Left ventricle myocardium inferior (tissue), 1 donor: ENCODE measurements at regions not wholly inside any gene's neighbourhood (a gene's known extent, or its start where the extent isn't known, plus 50 kb on each side); places are given as distances from the start of the nearest gene placed in this dataset.
"Not testable (repeated sequence)": the region's sequence is repeated elsewhere in the genome, so short reads cannot be mapped to it uniquely, and the experiment has no call there.

ENCODE experiments used
- DNase-seq: peaks from one replicate; pipeline ENCODE4 v3.0.0-alpha.2; 2020
- H3K27ac ChIP-seq: fragments of 200-600 bp; replicated peaks from 2 replicates; pipeline ENCODE4 v1.8.0; 2021
- H3K27me3 ChIP-seq: fragments of 200-600 bp; 2 replicates; pipeline ENCODE4 v1.8.0; 2021; ENCODE audit warnings: low read depth
- H3K36me3 ChIP-seq: fragments of 200-600 bp; 2 replicates; pipeline ENCODE4 v1.8.0; 2021
- H3K4me1 ChIP-seq: fragments of 200-600 bp; 2 replicates; pipeline ENCODE4 v1.8.0; 2021
- H3K4me3 ChIP-seq: fragments of 200-600 bp; 2 replicates; pipeline ENCODE4 v1.8.0; 2021; ENCODE audit warnings: mild to moderate bottlenecking, moderate library complexity
- H3K9me3 ChIP-seq: fragments of 200-600 bp; replicated peaks from 2 replicates; pipeline ENCODE4 v1.8.0; 2021
- CTCF ChIP-seq: fragments of 200-600 bp; IDR thresholded peaks from 2 replicates; pipeline ENCODE4 v1.8.0; 2021; ENCODE audit warnings: antibody characterized with exemption, mild to moderate bottlenecking, borderline replicate concordance
- intact Hi-C: fragments of 100-400 bp; cut with micrococcal nuclease; formaldehyde crosslinking; loops from one replicate; pipeline ENCODE4 v1.11.0; 2022
- donor health status: DM: no; HTN: yes; CAD: no; lungs with severe emphysema.

GRCh38 chr1:9459816-9460407 lies 79.4 kb upstream of the SLC25A33 start:
- intact Hi-C loops, result no loop called here
- Histone ChIP-seq H3K27me3 (no peaks in the 10 kb centered on the region), H3K27ac (no peak overlapping the region), H3K4me1 (peaks cover 4% of the 10 kb centered on the region), H3K36me3 (no peaks in the 10 kb centered on the region), H3K4me3 (no peak overlapping the region), H3K9me3 (no peaks in the 10 kb centered on the region)
- no peak for TF ChIP-seq CTCF
- DNase-seq, result no peak

- no peak for DNase-seq
- Histone ChIP-seq H3K27me3 (peaks cover 16% of the 10 kb centered on the region), H3K36me3 (no peaks in the 10 kb centered on the region), H3K4me3 (no peak overlapping the region), H3K4me1 (peaks cover 6% of the 10 kb centered on the region), H3K9me3 (no peaks in the 10 kb centered on the region), H3K27ac (no peak overlapping the region)
- TF ChIP-seq CTCF, result no peak
- intact Hi-C loops, result no loop called here
Measured at GRCh38 chr1:9465640-9466039, 73.6 kb upstream of the SLC25A33 start.

- peak; percentile 26 for DNase-seq
- no peaks in the 10 kb centered on the region for H3K36me3 ChIP-seq
- H3K27me3 ChIP-seq, result peaks cover 16% of the 10 kb centered on the region
- no peak for TF ChIP-seq CTCF
- H3K9me3 ChIP-seq, result no peaks in the 10 kb centered on the region
- peak overlapping the region; percentile 72 for H3K27ac ChIP-seq
- intact Hi-C loops, result no loop called here
- peaks cover 6% of the 10 kb centered on the region for H3K4me1 ChIP-seq
- H3K4me3 ChIP-seq, result no peak overlapping the region
Measured at GRCh38 chr1:9466780-9467758, 72.2 kb upstream of the SLC25A33 start.

- DNase-seq, intact Hi-C loops, H3K36me3 ChIP-seq, H3K4me3 ChIP-seq, H3K27ac ChIP-seq, H3K4me1 ChIP-seq, H3K9me3 ChIP-seq: not testable (repeated sequence)
- H3K27me3 ChIP-seq, result peaks cover 31% of the 10 kb centered on the region
Measured at GRCh38 chr1:9469882-9470281, 69.4 kb upstream of the SLC25A33 start.

- H3K4me1 ChIP-seq, result peaks cover 6% of the 10 kb centered on the region
- no peak overlapping the region for H3K4me3 ChIP-seq
- DNase-seq, result no peak
- peaks cover 40% of the 10 kb centered on the region for H3K27me3 ChIP-seq
- intact Hi-C loops, result no loop called here
- H3K9me3 ChIP-seq, result no peaks in the 10 kb centered on the region
- H3K36me3 ChIP-seq, result no peaks in the 10 kb centered on the region
- no peak overlapping the region for H3K27ac ChIP-seq
- TF ChIP-seq CTCF, result no peak
Measured at GRCh38 chr1:9471679-9472078, 67.6 kb upstream of the SLC25A33 start.
